Peyer's patch (tissue), 4 donors: ENCODE measurements at regions not wholly inside any gene's neighbourhood (a gene's known extent, or its start where the extent isn't known, plus 50 kb on each side); places are given as distances from the start of the nearest gene placed in this dataset.

ENCODE experiments used
- POLR2A ChIP-seq, 2 donors: fragments of 450-650 bp; IDR thresholded peaks; one replicate each; pipeline ENCODE4 v1.5.1; 2017; ENCODE audit warnings: antibody characterized with exemption in 2 of 2, mild to moderate bottlenecking in 2 of 2, moderate library complexity in 2 of 2
- TF ChIP-seq, protein P1 (sequence below), 6 experiments: fragments of 450-650 bp in 4 of 6; fragments of 200-600 bp in 2 of 6; sonication (generic) in 1 of 6; IDR thresholded peaks; one replicate each; pipeline ENCODE4 v1.5.1; 2017 to 2019; ENCODE audit warnings: antibody characterized with exemption in 6 of 6, mild to moderate bottlenecking in 3 of 6, moderate library complexity in 1 of 6

DNA sequence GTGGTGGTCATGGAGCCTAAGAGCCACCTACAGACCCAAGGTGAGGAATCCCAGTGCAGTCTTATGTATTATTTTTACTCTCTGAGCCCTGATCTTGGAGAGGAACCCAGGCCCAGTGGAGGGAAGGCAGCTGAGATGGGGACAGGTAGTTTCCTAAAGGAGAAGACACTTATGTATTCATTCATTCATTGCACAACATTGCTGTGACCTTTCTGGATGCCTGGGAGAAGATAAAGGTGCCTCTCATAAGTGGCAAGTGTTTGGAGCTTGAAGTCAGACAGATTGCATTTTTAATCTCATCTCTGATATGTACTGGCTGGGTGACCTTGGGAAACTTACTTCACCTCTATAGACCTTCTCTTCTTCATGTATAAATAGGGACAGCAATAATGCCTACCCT is 111.1 kb downstream of the CEBPB start:
- no peak for TF ChIP-seq POLR2A (IDR thresholded peaks at IDR 0.05)
- TF ChIP-seq, protein P1, sequence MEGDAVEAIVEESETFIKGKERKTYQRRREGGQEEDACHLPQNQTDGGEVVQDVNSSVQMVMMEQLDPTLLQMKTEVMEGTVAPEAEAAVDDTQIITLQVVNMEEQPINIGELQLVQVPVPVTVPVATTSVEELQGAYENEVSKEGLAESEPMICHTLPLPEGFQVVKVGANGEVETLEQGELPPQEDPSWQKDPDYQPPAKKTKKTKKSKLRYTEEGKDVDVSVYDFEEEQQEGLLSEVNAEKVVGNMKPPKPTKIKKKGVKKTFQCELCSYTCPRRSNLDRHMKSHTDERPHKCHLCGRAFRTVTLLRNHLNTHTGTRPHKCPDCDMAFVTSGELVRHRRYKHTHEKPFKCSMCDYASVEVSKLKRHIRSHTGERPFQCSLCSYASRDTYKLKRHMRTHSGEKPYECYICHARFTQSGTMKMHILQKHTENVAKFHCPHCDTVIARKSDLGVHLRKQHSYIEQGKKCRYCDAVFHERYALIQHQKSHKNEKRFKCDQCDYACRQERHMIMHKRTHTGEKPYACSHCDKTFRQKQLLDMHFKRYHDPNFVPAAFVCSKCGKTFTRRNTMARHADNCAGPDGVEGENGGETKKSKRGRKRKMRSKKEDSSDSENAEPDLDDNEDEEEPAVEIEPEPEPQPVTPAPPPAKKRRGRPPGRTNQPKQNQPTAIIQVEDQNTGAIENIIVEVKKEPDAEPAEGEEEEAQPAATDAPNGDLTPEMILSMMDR (IDR thresholded peaks at IDR 0.05), result no peak
